HG03108 (cell line): ENCODE measurements at regions not wholly inside any gene's neighbourhood (a gene's known extent, or its start where the extent isn't known, plus 50 kb on each side); places are given as distances from the start of the nearest gene placed in this dataset.

Experiments used
- ATAC-seq: cut with Tn5 transposase; IDR thresholded peaks from one replicate; pipeline ENCODE4 v1.9.1; 2021; ENCODE audit warnings: moderate library complexity; ENCODE audit not compliant: unreplicated experiment

DNA sequence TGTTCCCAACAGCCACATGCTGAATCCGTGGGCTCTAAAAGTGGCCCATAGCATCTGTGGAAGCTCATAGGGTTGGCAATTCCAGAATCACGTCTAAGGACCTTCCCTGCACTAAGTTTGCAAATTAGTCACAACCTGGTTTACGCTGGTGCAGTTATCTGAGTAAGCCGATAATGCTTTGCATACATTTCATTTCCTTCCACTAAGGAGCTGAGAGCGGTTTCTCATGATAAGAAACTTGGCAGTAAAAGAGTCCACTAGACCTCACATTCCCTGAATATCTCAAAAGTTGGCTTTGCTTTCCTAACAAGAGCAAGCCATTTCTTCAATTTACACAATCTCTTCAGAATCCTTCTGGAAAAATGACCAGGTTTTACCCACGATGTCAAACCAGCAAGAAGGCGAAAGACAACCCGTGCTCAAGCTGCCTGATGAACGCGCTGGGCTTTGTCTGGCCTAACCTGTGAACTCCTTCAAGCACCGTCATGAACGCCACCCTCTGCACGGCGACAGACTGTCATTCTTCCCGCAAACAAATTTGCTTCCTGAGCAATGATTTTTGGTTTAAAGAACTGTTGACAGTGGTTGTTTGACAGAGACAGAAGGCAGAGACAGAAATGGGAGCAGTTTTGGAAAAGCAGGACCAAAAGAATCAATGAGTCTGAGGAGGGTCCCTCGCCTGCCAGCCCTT is 73.0 kb upstream of the COPS8 start:
- no peak for ATAC-seq

DNA sequence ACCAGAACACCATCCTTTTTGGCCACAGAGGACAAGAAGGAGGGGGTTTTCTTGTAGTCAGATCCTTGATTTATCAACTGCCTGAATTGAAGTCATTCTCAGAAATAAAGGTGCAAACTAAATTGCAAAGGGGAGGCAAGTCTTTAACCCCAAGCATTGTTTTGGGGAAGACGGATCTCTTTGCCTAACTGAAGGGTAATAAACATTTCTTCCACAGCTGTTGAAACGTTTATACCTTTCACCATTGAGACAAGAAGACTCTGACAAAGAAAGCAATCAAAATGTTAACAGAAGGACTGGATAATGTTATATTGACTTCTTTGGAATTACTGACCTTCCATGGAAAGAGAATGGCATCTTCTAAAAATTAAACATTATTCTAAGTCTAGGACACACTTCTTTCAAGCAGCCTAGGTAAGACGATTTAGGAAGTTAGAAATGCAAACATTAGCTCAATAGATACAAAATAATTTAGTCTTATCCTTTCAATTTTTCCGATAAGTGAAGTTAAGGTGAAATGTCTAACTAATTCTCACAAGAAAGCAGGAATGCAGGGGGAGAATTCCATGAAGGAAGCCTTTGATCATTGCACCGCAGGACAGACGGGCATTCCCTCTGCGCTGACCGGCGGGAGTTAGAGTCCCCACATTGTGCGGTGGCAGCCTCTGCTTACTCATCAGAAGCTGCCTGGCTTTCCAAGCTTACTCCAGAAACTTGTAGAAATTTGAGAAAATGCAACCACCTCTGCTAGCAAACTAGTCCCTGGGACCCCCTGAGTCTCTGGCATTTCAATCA is 69.4 kb upstream of the COPS8 start:
- no peak for ATAC-seq

DNA sequence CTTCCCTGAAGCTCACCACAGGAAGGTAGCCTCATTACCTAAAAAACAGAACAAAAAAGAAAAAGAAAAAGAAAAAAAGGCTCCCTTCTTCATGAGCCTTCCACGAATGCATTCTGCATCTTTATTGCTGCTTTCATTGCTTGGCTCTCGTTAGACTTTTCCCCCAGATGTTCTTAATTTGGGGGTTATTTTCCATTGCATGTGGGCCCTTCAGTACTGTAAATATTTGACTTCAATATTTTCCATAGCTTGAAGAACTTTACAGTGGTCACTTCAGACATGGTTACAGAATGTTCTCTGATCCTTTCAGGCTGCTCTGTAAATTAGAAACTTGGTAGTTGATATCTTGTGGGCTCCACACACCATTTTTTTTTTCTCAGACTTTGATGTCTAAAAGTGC is 65.6 kb upstream of the COPS8 start:
- ATAC-seq: no peak

DNA sequence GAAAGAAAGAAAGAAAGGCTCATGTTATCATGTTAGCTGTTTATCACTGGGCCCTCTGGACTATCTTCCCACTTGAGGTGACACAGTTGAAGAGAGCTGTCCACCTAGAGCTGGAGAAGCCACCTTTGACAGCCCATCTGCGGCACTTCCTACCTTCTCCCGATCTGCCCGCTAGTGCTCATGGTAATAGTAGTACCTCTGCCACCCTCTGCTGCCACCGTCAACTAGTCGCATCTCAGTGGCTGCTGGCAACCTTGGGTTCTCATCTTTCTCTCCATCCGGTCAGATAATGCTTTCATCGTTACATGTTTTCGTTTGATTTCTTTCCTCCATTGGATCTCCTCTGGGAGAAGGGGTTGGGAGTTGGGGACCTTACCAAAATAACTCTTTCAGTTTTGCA is 63.2 kb upstream of the COPS8 start:
- no peak for ATAC-seq

DNA sequence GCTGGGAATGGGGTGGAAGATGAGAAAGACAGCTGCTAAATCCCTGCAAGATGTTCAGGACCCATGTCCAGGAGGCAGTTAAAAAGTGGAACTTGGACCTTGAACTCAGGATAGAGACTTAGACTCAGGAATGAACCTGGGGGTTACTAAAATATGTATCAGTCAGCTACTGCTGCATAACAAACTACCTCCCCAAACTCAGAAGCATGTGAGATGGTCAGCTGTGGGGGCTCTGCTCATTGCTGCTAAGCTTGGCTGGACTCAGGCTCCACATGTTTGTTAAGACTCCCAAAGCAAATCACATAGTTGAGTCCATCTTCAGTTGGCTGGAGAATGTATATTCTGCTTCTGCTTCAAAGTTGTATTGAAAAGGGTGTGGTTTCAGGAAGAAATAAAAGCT is 61.4 kb upstream of the COPS8 start:
- no peak for ATAC-seq

DNA sequence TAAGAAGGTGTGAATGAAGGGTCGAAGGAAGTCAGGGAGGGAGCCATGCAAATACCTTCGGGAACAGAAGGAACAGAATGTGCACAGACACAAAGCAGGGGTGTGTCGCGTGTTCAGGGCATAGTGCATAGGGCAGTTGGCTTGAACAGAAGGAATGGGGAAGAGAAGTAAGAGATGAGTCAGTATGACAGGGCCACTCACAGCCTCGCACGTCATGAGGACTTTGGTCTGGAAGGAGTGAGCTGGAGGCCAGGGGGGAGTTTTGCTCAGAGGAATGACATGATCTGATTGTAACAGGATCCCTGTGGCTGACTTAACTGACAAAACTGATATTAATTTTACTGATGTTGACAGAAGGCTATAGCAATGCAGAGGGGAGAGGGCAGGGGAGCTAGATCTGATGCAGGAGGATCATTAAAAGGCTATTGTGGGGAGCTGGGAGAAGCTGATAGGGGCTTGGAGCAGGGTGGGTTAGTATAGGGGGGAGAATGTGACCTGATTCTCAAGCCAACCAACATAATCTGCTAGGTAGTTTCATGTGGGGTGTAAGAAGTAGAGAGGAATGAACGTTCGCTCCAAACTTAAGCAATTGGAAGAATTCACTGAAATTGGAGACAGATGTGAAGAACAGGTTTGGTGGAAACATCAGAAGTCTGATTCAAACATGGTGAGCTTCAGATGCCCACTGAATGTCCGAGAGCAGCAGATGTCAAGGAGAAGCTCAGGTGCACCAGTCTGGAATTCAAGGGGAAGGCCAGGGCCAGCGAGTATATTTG is 60.4 kb upstream of the COPS8 start:
- no peak for ATAC-seq

DNA sequence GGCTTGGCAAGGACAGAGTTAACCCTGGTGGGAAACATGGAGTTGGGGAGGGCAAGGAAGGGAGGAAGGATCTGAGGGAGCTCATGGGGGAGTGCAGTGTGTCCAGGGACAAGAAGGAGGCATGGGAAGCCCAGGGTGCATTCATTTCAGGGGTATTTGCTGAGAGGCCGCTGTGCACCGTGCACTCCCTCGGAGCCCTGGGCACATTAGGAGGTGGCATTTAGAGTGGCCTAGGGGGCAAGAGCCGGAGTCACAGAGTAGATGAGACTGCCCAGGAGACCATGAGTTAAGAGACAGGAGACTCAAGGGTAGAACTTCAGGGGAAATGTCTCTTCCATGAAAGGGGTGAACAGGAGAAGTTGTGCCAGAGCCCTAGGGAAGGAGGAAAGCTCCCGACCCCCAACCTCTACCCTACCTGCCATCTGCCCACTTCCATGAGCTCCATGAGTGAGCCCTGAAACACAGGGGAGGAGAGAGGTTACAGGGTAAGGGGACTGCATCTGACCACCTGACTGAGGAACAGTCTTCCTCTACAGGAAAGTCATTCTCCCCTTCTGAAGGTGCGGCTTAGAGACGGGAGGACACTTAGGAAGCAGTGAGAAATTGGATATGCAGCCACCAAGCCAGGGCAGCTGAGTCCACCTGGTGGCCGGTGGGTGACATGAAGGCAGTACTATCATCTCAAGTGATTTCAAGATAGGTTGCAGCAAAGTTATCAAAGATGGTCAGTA is 58.5 kb upstream of the COPS8 start:
- no peak for ATAC-seq

DNA sequence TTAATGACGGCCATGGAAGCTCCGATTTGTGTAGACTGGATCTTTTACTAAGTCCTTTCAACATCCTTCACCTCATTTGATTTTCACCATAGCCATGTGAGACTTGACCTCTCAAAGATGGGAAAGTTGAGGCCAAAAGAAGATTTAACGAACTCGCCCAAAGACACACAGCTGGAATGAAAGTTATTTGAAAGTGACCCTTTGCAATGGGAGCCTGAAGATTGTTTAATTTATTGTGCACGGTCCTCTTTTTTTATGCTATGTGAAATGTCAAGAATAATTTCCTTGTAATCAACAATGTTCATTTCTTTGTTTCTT is 58.0 kb upstream of the COPS8 start:
- no peak for ATAC-seq

DNA sequence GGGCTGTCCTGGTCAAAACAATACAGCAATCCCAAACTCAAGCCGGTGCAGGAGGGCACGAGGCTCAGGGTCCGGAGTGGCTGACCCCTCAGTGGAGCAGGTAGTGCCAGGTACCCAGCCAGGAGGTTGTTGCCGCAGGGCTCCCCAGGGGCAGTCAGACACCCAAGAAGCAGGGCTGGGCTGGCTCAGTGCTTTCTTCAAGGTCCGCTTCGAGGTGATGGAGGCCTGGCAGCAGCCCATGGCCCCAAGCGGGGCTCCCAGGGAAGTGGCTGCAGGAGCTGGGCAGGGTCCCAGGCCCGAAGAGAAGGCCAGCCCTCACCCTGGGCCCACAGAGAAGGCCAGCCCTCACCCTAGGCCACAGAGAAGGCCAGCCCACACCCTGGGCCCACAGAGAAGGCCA is 55.3 kb upstream of the COPS8 start:
- no peak for ATAC-seq

DNA sequence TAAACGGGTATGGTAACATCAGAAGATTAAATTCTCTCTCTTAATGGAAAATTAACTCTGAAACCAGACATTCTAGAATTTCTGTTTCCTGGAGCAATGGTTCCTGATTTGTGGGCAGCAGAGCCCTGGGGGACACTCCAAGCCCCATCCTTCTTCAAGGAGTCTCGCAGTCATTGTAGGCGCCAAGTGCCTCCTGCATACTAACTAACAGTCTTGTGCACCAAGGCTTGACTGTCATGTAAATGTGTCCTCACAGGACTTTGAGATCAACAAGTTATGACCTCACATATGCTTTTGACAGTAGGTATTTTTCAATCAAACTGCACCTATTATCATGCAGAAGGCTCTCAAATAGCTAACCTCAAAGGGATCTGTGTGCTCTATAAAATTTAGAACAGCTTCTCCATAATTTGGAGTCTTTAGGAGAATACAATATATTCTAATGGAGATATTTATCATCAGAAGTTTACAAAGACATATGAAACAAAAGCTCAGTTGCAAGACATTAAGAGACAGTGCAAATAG is 52.1 kb upstream of the COPS8 start:
- ATAC-seq: no peak

DNA sequence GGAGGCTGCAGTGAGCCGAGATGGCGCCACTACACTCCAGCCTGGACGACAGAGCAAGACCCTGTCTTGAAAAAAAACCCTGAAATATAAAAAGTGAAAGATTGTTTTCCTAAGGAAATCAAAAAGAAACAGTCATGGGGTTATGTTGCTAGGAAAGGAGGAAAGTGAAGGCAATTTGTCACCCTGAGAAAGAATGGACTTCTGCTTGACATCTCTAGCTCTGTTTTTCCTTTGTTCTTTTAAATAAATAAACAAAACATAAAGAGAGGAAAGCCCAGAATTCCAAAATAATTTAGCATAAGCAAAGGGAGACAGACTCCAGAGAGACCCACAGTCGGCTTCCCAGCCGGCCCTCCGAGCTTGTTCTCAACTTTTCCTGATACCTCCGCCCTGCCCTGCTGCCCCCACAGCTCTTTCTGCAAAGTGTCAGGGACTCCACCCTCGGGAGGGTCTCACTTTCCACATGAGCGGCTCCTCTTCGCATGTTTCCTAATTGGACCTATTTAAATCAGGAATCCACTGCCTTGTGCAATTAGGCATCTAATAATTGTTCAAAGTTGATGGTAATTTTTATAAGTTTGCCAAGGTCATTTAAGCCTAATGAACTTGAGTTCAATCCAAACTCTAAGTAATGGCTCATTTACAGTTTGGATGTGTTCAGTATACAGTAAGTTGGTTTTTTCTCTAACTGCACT is 49.8 kb upstream of the COPS8 start:
- no peak for ATAC-seq
